Subcutaneous abdominal adipose tissue (tissue), 5 donors: ENCODE measurements at regions not wholly inside any gene's neighbourhood (a gene's known extent, or its start where the extent isn't known, plus 50 kb on each side); places are given as distances from the start of the nearest gene placed in this dataset.

Source experiments
- H3K27ac ChIP-seq: one replicate; pipeline ENCODE4 v1.7.0; 2013; ENCODE audit warnings: low read depth, mild to moderate bottlenecking, inconsistent platforms, low read length, moderate library complexity
- H3K27me3 ChIP-seq, 5 donors: one replicate each; pipeline ENCODE4 v1.7.0; 2013; ENCODE audit warnings: low read length in 5 of 5, inconsistent platforms in 1 of 5; ENCODE audit not compliant: control insufficient read depth in 5 of 5, insufficient read depth in 4 of 5
- H3K36me3 ChIP-seq, 5 donors: one replicate each; pipeline ENCODE4 v1.7.0; 2013; ENCODE audit warnings: low read length in 5 of 5; ENCODE audit not compliant: control insufficient read depth in 5 of 5, insufficient read depth in 5 of 5
- H3K4me1 ChIP-seq, 5 donors: one replicate each; pipeline ENCODE4 v1.7.0; 2013; ENCODE audit warnings: low read length in 5 of 5, mild to moderate bottlenecking in 3 of 5, moderate library complexity in 1 of 5; ENCODE audit not compliant: control insufficient read depth in 5 of 5, insufficient read depth in 5 of 5
- H3K4me3 ChIP-seq, 5 donors: one replicate each; pipeline ENCODE4 v1.7.0; 2013; ENCODE audit warnings: low read length in 5 of 5, low read depth in 1 of 5
- H3K9ac ChIP-seq, 5 donors: one replicate each; pipeline ENCODE4 v1.7.0; 2013; ENCODE audit warnings: low read length in 5 of 5, mild to moderate bottlenecking in 4 of 5, moderate library complexity in 3 of 5
- H3K9me3 ChIP-seq, 5 donors: one replicate each; pipeline ENCODE4 v1.7.0; 2013; ENCODE audit warnings: low read length in 5 of 5; ENCODE audit not compliant: control insufficient read depth in 5 of 5
- donor health status: healthy.
- donor health status: healthy.
- donor health status: healthy.
- donor health status: healthy.
- donor health status: healthy.

DNA sequence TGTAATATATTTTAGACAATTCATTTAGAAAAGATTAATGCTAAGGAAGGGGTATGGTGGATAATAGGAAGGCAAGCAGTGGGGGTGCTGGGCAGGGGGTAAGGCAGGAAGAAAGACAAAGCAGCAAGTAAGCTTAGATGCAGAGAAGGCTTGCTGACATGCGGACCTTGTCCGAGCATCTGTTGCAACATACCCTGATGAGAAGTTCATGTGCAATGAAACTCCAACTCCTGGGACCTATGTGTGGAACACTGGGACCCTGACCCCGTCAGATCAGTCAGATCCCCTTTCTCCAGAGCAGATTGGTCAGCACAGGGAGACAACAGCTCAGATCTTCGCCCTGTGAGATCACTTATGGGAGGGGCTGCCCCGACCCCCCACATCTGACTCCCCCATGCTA, 71.3 kb upstream of the ZNF599 start:
- no peaks in the 10 kb centered on the region for H3K9me3 ChIP-seq
- H3K4me1 ChIP-seq: peaks cover 0 to 3% (median 2%) of the 10 kb centered on the region in 5 donors
- no peak overlapping the region for H3K9ac ChIP-seq
- H3K4me3 ChIP-seq: no peak overlapping the region
- H3K36me3 ChIP-seq: no peaks in the 10 kb centered on the region
- no peak overlapping the region for H3K27ac ChIP-seq
- H3K27me3 ChIP-seq: peaks cover 1 to 5% (median 3%) of the 10 kb centered on the region in 5 donors

DNA sequence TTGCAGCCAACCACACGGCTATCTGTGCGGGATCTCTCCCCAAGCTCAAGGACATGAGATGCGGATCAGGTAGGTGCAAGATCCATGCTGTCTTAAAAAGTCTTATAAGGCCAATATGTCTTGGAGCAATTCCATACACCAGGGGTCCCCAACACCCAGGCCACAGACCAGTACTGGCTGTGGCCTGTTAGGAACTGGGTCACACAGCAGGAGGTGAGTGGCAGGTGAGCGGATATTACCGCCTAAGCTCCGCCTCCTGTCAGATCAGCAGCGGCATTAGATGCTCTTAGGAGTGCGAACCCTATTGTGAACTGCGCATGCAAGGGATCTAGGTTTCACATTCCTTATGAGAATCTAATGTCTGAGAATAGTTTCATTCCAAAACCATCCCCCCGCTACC, 68.8 kb upstream of the ZNF599 start:
- Histone ChIP-seq H3K9me3 (no peaks in the 10 kb centered on the region), H3K36me3 (no peaks in the 10 kb centered on the region), H3K27ac (no peak overlapping the region), H3K27me3 (peaks cover 4 to 22% (median 16%) of the 10 kb centered on the region in 5 donors), H3K4me1 (peaks cover 7 to 25% (median 10%) of the 10 kb centered on the region in 5 donors), H3K4me3 (no peak overlapping the region), H3K9ac (no peak overlapping the region)

DNA sequence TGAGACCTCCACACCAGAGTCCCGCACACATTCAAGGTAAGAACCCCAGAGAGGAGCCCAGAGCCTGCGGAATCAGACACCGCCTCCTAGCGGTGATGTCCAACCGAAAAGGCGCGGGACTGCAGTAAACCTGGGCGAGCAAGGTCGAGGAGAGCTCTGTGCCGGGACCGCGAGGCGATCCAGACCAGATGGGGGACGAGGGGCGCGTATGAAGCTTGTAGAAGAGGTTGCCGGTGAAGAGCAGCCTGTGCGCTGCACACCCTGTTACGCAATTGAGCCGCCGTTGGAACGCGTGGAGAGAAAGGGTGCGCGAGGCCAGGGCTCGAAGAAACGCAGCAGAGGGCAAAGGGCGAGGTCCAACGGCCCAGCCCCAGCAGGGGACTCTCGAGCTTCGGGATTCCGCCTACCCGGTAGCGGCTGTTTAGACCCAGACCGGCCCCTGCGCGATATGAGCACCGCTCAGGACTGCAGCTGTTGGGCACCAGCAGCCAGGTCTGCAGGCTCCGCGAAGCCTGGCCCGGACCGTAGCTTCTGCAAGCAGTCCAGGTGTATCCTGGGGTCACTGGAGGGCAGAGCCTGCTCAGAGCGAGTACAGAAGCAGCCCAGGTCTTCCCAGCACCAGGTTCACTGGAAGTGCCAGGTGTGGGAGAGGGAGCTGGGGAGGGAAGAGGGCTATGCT, 65.9 kb upstream of the ZNF599 start:
- H3K27me3 ChIP-seq: peaks cover 4 to 22% (median 17%) of the 10 kb centered on the region in 5 donors
- H3K9ac ChIP-seq: no peak overlapping the region
- peaks cover 7 to 25% (median 10%) of the 10 kb centered on the region in 5 donors for H3K4me1 ChIP-seq
- no peak overlapping the region for H3K27ac ChIP-seq
- no peaks in the 10 kb centered on the region for H3K9me3 ChIP-seq
- peak overlapping the region; percentile 30 to 57 (median 47) for H3K4me3 ChIP-seq
- no peaks in the 10 kb centered on the region for H3K36me3 ChIP-seq

DNA sequence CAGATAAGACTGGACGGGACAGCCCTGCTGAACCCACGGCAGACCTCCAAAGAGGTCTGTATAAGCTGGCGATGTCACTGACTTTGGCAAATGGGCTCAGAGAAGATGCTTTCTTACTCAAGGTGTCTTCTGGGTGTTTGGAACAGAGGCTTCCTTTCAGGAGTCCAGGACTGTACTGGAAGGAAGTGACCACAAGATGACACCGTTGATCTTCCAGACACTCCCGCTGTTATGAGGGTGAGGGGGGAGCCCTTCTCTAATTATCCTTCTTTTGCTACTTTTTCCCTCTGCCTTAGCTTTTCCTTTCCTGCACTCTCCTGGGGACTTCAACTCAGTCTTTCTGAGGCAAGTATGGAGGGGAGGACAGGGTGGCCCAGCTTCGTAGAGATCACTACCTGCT, 65.2 kb upstream of the ZNF599 start:
- H3K27me3 ChIP-seq: peaks cover 4 to 22% (median 17%) of the 10 kb centered on the region in 5 donors
- no peak overlapping the region for H3K27ac ChIP-seq
- peak overlapping the region in 4 of 5 donors; percentile 37 to 57 (median 49) for H3K4me3 ChIP-seq

DNA sequence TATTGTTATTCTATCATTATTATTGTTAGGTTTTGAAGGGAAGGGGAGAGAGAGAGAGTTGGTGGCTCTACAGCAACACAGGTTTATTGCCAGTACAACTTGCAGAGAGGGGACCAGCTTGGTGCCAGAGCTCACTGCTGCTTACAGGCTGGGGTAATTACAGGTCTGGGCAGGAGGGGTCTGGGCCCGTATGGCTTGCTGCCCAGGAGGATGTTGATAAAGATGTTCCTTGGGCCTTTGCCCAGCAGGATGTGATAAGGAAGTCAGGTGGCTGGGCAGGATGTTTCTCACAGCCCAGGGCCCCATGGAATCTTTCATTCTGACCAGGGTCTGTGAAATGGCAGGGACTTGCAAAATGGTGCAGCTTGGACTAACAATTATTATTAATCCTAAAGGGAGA, 64.2 kb upstream of the ZNF599 start:
- no peak overlapping the region for H3K9ac ChIP-seq

More for the DNA sequence above, 65.2 kb upstream of the ZNF599 start:
- H3K9ac ChIP-seq: no peak overlapping the region
- H3K4me1 ChIP-seq: peaks cover 7 to 25% (median 10%) of the 10 kb centered on the region in 5 donors
- H3K9me3 ChIP-seq: no peaks in the 10 kb centered on the region
- H3K36me3 ChIP-seq: no peaks in the 10 kb centered on the region

DNA sequence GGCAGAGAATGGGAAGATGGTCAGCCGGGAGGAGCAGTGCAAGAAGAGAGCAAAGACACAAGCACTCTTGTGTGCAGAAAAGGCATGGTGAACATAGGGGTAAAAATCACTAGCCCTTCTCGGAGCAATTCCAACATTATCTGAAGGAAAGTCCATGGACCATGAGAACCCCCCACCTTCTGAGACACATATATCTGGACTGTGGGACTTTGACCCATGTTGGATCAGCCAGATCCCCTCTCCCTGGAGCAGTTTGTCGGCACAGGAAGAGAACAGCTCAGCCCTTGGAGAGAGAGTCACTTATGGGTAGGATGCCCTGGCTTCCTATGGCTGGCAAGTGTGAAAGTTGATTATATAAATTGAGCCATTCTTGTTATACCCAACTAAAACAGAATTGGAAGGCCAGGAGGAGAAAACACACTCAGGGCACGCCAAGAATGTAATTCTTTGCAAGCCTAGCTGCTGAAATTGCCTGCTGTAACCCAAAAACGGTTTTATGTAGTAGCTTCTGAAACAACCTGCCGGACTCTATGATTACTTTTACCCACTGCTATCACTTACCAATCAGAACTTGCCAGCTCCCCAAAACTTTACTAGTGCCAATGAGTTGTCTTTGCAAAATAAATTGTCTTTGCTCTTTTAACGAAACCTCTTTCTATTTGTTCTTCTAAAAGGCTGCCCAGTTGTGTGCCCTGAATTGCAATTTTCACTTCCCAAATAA, 62.8 kb upstream of the ZNF599 start:
- Histone ChIP-seq H3K9ac (no peak overlapping the region), H3K36me3 (no peaks in the 10 kb centered on the region), H3K4me1 (peaks cover 7 to 25% (median 10%) of the 10 kb centered on the region in 5 donors), H3K27me3 (peaks cover 4 to 22% (median 17%) of the 10 kb centered on the region in 5 donors), H3K4me3 (no peak overlapping the region), H3K9me3 (peaks cover 0 to 4% (median 0%) of the 10 kb centered on the region in 5 donors), H3K27ac (no peak overlapping the region)

More for the DNA sequence above, 64.2 kb upstream of the ZNF599 start:
- peaks cover 0 to 4% (median 0%) of the 10 kb centered on the region in 5 donors for H3K9me3 ChIP-seq
- H3K27ac ChIP-seq: no peak overlapping the region
- no peak overlapping the region for H3K4me3 ChIP-seq
- H3K4me1 ChIP-seq: peaks cover 7 to 25% (median 10%) of the 10 kb centered on the region in 5 donors
- H3K27me3 ChIP-seq: peaks cover 4 to 22% (median 17%) of the 10 kb centered on the region in 5 donors
- H3K36me3 ChIP-seq: no peaks in the 10 kb centered on the region

DNA sequence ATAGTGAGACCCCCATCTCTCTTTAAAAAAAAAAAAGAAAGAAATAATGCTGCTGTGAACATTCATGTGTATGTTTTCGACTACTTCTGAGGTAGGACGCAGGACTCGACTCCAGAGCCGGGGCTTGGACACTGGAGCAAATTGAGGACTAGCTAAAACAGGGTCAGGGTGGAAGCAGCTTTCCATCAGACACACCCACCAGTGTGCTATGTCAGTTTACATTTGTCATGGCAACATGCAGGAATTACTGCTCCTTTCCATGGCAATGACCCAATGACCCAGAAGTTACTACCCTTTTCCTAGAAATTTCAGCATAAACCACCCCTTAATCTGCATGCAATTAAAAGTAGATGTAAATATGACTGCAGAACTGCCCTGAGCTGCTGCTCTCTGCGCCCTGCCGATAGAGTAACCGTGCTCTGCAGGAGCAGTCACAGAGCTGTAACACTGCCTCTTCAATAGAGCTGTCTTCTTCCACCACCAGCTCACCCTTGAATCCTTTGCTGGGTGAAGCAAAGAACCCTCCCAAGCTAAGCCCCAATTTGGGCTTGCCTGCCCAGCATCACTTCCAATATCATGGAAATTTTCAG, 61.6 kb upstream of the ZNF599 start:
- peaks cover 0 to 4% (median 0%) of the 10 kb centered on the region in 5 donors for H3K9me3 ChIP-seq
- H3K27ac ChIP-seq: no peak overlapping the region
- peaks cover 4 to 20% (median 17%) of the 10 kb centered on the region in 5 donors for H3K27me3 ChIP-seq
- no peaks in the 10 kb centered on the region for H3K36me3 ChIP-seq
- peaks cover 7 to 25% (median 10%) of the 10 kb centered on the region in 5 donors for H3K4me1 ChIP-seq
- no peak overlapping the region for H3K9ac ChIP-seq
- no peak overlapping the region for H3K4me3 ChIP-seq

DNA sequence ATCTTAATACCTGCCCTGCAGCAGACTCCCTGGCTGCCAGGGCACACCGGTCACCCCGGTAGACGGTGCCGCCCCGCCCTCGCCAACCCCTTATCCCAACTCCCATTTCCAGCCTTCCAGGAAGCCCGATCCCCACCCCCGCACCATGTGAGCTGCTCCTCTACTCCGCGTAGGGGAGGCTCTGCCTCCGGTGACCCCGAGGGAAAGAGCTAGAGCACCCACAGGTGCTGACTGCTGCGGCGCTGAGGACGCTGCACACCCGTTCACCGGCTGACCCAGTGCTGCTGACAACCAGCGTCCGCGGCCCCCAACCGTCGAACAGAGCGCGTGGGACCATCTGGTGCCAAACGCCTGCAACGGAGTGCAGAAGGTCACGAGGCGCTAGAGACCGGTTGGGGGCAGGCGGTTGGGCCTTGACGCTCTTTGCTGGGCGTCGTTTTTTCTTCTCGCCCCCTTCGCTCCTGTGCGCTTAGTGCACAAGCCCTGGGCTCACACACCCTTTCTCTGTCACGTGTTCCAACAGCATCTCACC, 59.6 kb upstream of the ZNF599 start:
- Histone ChIP-seq H3K9me3 (peaks cover 0 to 4% (median 0%) of the 10 kb centered on the region in 5 donors), H3K27me3 (peaks cover 0 to 5% (median 2%) of the 10 kb centered on the region in 5 donors), H3K4me1 (peaks cover 0 to 6% (median under 1%) of the 10 kb centered on the region in 5 donors), H3K36me3 (no peaks in the 10 kb centered on the region), H3K4me3 (no peak overlapping the region), H3K9ac (no peak overlapping the region), H3K27ac (no peak overlapping the region)

DNA sequence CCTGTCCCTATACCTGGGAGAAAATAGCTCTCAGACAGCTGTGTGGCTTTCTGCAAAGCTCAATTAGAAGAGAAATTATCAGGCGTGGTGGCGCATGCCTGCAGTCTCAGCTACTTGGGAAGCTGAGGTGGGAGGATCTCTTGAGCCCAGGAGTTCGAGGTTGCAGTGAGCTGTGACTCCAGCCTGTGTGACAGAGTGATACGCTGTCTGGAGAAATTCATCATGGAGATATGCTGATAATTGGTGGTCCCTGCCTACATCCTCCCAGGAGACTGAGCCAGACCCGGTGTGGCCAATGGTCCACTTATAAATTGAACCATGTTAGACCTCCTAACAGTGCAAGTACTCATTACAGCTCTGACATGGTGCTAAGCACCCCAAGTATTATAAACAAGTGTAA, 58.7 kb upstream of the ZNF599 start:
- Histone ChIP-seq H3K27ac (no peak overlapping the region), H3K4me1 (no peaks in the 10 kb centered on the region), H3K9ac (no peak overlapping the region), H3K36me3 (no peaks in the 10 kb centered on the region), H3K4me3 (no peak overlapping the region), H3K27me3 (peaks cover 0 to 2% (median 0%) of the 10 kb centered on the region in 5 donors), H3K9me3 (peaks cover 0 to 4% (median 0%) of the 10 kb centered on the region in 5 donors)
